Activated CD4-positive, alpha-beta T cell treated with anti-CD3 and anti-CD28 coated beads, Interleukin-10, Interleukin-2, amounts not matched to agents 100 ng/mL and 50 ng/mL, durations not matched to agents 16 hours and 8 hours (primary cell): ENCODE measurements at regions not wholly inside any gene's neighbourhood (a gene's known extent, or its start where the extent isn't known, plus 50 kb on each side); places are given as distances from the start of the nearest gene placed in this dataset.

Source experiments
- DNase-seq: peaks from one replicate; pipeline ENCODE4 v3.0.0-alpha.2; 2020

- DNase-seq: no peak
These were observed 205.6 kb upstream of the EOLA2 start for GRCh38 chrX:150143721-150144440.

GRCh38 chrX:150146271-150146896, 208.1 kb upstream of the EOLA2 start:
- DNase-seq: no peak

GRCh38 chrX:150148749-150149672, 210.7 kb upstream of the EOLA2 start:
- no peak for DNase-seq

- DNase-seq: no peak
These were observed 211.9 kb upstream of the EOLA2 start for GRCh38 chrX:150150076-150150779.

GRCh38 chrX:150150780-150151125, 212.4 kb upstream of the MAMLD1 start:
- no peak for DNase-seq

- no peak for DNase-seq
These were observed 211.1 kb upstream of the MAMLD1 start for GRCh38 chrX:150152036-150152435.

- no peak for DNase-seq
These were observed 210.6 kb upstream of the MAMLD1 start for GRCh38 chrX:150152546-150152945.

- no peak for DNase-seq
These were observed 207.6 kb upstream of the MAMLD1 start for GRCh38 chrX:150155436-150156035.

- DNase-seq: no peak
These were observed 206.5 kb upstream of the MAMLD1 start for GRCh38 chrX:150156615-150157014.

- no peak for DNase-seq
These were observed 205.8 kb upstream of the MAMLD1 start for GRCh38 chrX:150157291-150157690.

GRCh38 chrX:150158554-150159332, 204.4 kb upstream of the MAMLD1 start:
- DNase-seq: no peak

GRCh38 chrX:150159537-150159936, 203.6 kb upstream of the MAMLD1 start:
- no peak for DNase-seq

GRCh38 chrX:150160656-150161055, 202.5 kb upstream of the MAMLD1 start:
- DNase-seq: no peak

GRCh38 chrX:150161193-150161592, 201.9 kb upstream of the MAMLD1 start:
- DNase-seq: no peak

GRCh38 chrX:150162141-150162540, 201.0 kb upstream of the MAMLD1 start:
- no peak for DNase-seq

- DNase-seq: no peak
These were observed 199.7 kb upstream of the MAMLD1 start for GRCh38 chrX:150163221-150163930.

GRCh38 chrX:150163956-150164726, 199.0 kb upstream of the MAMLD1 start:
- no peak for DNase-seq

GRCh38 chrX:150164971-150165600, 198.0 kb upstream of the MAMLD1 start:
- DNase-seq: no peak

GRCh38 chrX:150165776-150166610, 197.1 kb upstream of the MAMLD1 start:
- no peak for DNase-seq
